SK-N-SH treated with all-trans-retinoic acid at 6 μM for 48 hours (cell line): ENCODE measurements at regions not wholly inside any gene's neighbourhood (a gene's known extent, or its start where the extent isn't known, plus 50 kb on each side); places are given as distances from the start of the nearest gene placed in this dataset.
A peak's percentile ranks its signal among the peaks of the same experiment; 100 is the strongest.

Experiments used
- ATAC-seq: fragments of 200-7000 bp; cut with Tn5 transposase; 3 replicates; pipeline ENCODE4 v1.9.1; 2020; ENCODE audit warnings: mild to moderate bottlenecking, moderate library complexity
- ARNTL ChIP-seq: fragments of 450-650 bp; formaldehyde crosslinking; IDR thresholded peaks from 2 replicates; pipeline ENCODE4 v1.5.0; 2020; ENCODE audit warnings: low read depth, mild to moderate bottlenecking, moderate library complexity, borderline replicate concordance
- BACH2 ChIP-seq: fragments of 250-450 bp; sonication (Bioruptor Pico); IDR thresholded peaks from 2 replicates; pipeline ENCODE4 v1.9.0; 2021; ENCODE audit warnings: mild to moderate bottlenecking, borderline replicate concordance
- CREB5 ChIP-seq: fragments of 250-450 bp; sonication (Bioruptor Pico); IDR thresholded peaks from 2 replicates; pipeline ENCODE4 v1.5.1; 2020; ENCODE audit warnings: low read depth, mild to moderate bottlenecking, moderate library complexity
- CSDC2 ChIP-seq: fragments of 250-450 bp; sonication (Bioruptor Pico); IDR thresholded peaks from 2 replicates; pipeline ENCODE4 v1.5.0; 2020; ENCODE audit warnings: mild to moderate bottlenecking, moderate library complexity
- CSRNP3 ChIP-seq: fragments of 250-450 bp; sonication (Bioruptor Pico); IDR thresholded peaks from 2 replicates; pipeline ENCODE4 v1.5.1; 2021; ENCODE audit warnings: mild to moderate bottlenecking, moderate library complexity
- ESRRG ChIP-seq: fragments of 250-450 bp; sonication (Bioruptor Pico); IDR thresholded peaks from 2 replicates; pipeline ENCODE4 v1.6.1; 2021; ENCODE audit warnings: mild to moderate bottlenecking
- GLIS3 ChIP-seq: fragments of 250-450 bp; sonication (Bioruptor Pico); IDR thresholded peaks from 2 replicates; pipeline ENCODE4 v1.5.0; 2020; ENCODE audit warnings: mild to moderate bottlenecking, moderate library complexity
- OSR1 ChIP-seq: fragments of 250-450 bp; sonication (Bioruptor Pico); IDR thresholded peaks from 2 replicates; pipeline ENCODE4 v1.8.0; 2022; ENCODE audit warnings: moderate library complexity, mild to moderate bottlenecking, inconsistent platforms
- PATZ1 ChIP-seq: fragments of 250-450 bp; sonication (Bioruptor Pico); IDR thresholded peaks from 2 replicates; pipeline ENCODE4 v1.8.0; 2020; ENCODE audit warnings: mild to moderate bottlenecking, moderate library complexity, borderline replicate concordance
- POU6F1 ChIP-seq: fragments of 250-450 bp; sonication (Bioruptor Pico); IDR thresholded peaks from 2 replicates; pipeline ENCODE4 v1.8.0; 2021; ENCODE audit warnings: low read depth, mild to moderate bottlenecking, moderate library complexity, borderline replicate concordance
- PPARA ChIP-seq: fragments of 250-450 bp; sonication (Bioruptor Pico); IDR thresholded peaks from 2 replicates; pipeline ENCODE4 v1.5.0; 2020; ENCODE audit warnings: mild to moderate bottlenecking, borderline replicate concordance
- RARB ChIP-seq: fragments of 250-450 bp; sonication (Bioruptor Pico); IDR thresholded peaks from 2 replicates; pipeline ENCODE4 v1.8.0; 2021; ENCODE audit warnings: mild to moderate bottlenecking, moderate library complexity
- SNAI2 ChIP-seq: fragments of 250-450 bp; sonication (Bioruptor Pico); IDR thresholded peaks from 2 replicates; pipeline ENCODE4 v1.5.0; 2020; ENCODE audit warnings: mild to moderate bottlenecking, moderate library complexity
- TCF4 ChIP-seq: fragments of 250-450 bp; sonication (Bioruptor Pico); IDR thresholded peaks from 2 replicates; pipeline ENCODE4 v1.8.0; 2021; ENCODE audit warnings: mild to moderate bottlenecking, moderate library complexity, borderline replicate concordance
- TOX ChIP-seq: fragments of 250-450 bp; sonication (Bioruptor Pico); IDR thresholded peaks from 2 replicates; pipeline ENCODE4 v1.8.0; 2021; ENCODE audit warnings: mild to moderate bottlenecking, moderate library complexity, borderline replicate concordance
- TSHZ2 ChIP-seq: fragments of 250-450 bp; sonication (Bioruptor Pico); IDR thresholded peaks from 2 replicates; pipeline ENCODE4 v1.5.0; 2020; ENCODE audit warnings: mild to moderate bottlenecking, moderate library complexity
- ZC3H10 ChIP-seq: fragments of 250-450 bp; sonication (Bioruptor Pico); IDR thresholded peaks from 2 replicates; pipeline ENCODE4 v1.5.1; 2021; ENCODE audit warnings: mild to moderate bottlenecking, moderate library complexity
- ZFP3 ChIP-seq: fragments of 250-450 bp; sonication (Bioruptor Pico); IDR thresholded peaks from 2 replicates; pipeline ENCODE4 v1.5.0; 2020; ENCODE audit warnings: mild to moderate bottlenecking, moderate library complexity
- ZFP30 ChIP-seq: fragments of 450-650 bp; formaldehyde crosslinking; IDR thresholded peaks from 2 replicates; pipeline ENCODE4 v1.5.0; 2022; ENCODE audit warnings: mild to moderate bottlenecking, moderate library complexity
- ZNF565 ChIP-seq: fragments of 450-650 bp; formaldehyde crosslinking; conservative IDR thresholded peaks from 2 replicates; pipeline ENCODE4 v1.5.0; 2020; ENCODE audit warnings: low read depth, mild to moderate bottlenecking, moderate library complexity
- ZNF70 ChIP-seq: fragments of 450-650 bp; formaldehyde crosslinking; IDR thresholded peaks from 2 replicates; pipeline ENCODE4 v1.5.0; 2020; ENCODE audit warnings: mild to moderate bottlenecking, moderate library complexity

- no peak for TF ChIP-seq TOX (CRISPR knock-in tag)
- no peak for TF ChIP-seq SNAI2
- ATAC-seq: peak; percentile 71
Observed at GRCh38 chr4:44016570-44017421, 431.8 kb downstream of the KCTD8 start.

GRCh38 chr4:44017422-44017739, 431.2 kb downstream of the KCTD8 start:
- TF ChIP-seq ZC3H10 (CRISPR knock-in tag) (no peak), ZFP30 (CRISPR knock-in tag) (no peak), ZNF70 (no peak), POU6F1 (no peak), CSDC2 (CRISPR knock-in tag) (no peak), CREB5 (CRISPR knock-in tag) (no peak), CSRNP3 (CRISPR knock-in tag) (no peak), ZFP3 (CRISPR knock-in tag) (no peak), TSHZ2 (CRISPR knock-in tag) (no peak), ESRRG (CRISPR knock-in tag) (no peak), RARB (no peak), TOX (CRISPR knock-in tag) (no peak), GLIS3 (CRISPR knock-in tag) (no peak), ZNF565 (no peak), OSR1 (CRISPR knock-in tag) (no peak), PATZ1 (no peak), PPARA (CRISPR knock-in tag) (no peak), TCF4 (CRISPR knock-in tag) (no peak), BACH2 (CRISPR knock-in tag) (no peak)
- ATAC-seq: no peak

- no peak for TF ChIP-seq ARNTL
- no peak for TF ChIP-seq TSHZ2 (CRISPR knock-in tag)
- TF ChIP-seq, all 23 proteins: peak for 0
Observed at GRCh38 chr4:44019721-44020120, 428.9 kb downstream of the KCTD8 start.

More at GRCh38 chr4:44019721-44020120, 428.9 kb downstream of the KCTD8 start:
- no peak for ATAC-seq
